ENCODE measurements at regions not wholly inside any gene's neighbourhood (a gene's known extent, or its start where the extent isn't known, plus 50 kb on each side); places are given as distances from the start of the nearest gene placed in this dataset.

DNA sequence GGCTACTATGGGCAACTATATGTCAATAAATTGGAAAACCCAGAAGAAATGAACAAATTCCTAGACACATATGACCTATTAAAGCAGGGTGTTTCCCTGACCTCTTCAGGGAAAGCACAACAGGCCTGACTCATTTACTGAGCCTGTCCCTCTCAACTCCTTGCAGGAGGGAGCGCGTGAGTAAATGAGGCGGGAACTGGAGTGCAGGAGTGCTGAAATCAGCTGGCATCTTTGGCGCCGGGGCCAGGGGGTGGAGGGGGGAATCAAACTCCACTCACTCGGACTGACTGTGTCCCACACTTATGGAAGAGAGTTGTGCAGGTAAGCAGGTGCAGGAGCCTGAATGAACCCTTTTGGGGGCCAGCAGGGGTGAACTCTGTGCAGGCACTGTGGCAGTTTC lies 671.2 kb upstream of the PTCHD4 start:
- Mint-ChIP-seq H3K36me3 (ENCODE audit: low read depth) (no peaks in the 10 kb centered on the region), H3K9me3 (ENCODE audit: low read depth) (peaks cover 2% of the 10 kb centered on the region), H3K27me3 (ENCODE audit: low read depth) (peaks cover 6% of the 10 kb centered on the region), H3K27ac (ENCODE audit: unreplicated experiment) (no peak overlapping the region), H3K4me1 (ENCODE audit: low read depth) (no peaks in the 10 kb centered on the region), H3K4me3 (ENCODE audit: unreplicated experiment) (no peak overlapping the region)
- no peak for DNase-seq (ENCODE audit: low spot score)
- TF ChIP-seq, protein P1, sequence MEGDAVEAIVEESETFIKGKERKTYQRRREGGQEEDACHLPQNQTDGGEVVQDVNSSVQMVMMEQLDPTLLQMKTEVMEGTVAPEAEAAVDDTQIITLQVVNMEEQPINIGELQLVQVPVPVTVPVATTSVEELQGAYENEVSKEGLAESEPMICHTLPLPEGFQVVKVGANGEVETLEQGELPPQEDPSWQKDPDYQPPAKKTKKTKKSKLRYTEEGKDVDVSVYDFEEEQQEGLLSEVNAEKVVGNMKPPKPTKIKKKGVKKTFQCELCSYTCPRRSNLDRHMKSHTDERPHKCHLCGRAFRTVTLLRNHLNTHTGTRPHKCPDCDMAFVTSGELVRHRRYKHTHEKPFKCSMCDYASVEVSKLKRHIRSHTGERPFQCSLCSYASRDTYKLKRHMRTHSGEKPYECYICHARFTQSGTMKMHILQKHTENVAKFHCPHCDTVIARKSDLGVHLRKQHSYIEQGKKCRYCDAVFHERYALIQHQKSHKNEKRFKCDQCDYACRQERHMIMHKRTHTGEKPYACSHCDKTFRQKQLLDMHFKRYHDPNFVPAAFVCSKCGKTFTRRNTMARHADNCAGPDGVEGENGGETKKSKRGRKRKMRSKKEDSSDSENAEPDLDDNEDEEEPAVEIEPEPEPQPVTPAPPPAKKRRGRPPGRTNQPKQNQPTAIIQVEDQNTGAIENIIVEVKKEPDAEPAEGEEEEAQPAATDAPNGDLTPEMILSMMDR (IDR thresholded peaks at IDR 0.05) = no peak

DNA sequence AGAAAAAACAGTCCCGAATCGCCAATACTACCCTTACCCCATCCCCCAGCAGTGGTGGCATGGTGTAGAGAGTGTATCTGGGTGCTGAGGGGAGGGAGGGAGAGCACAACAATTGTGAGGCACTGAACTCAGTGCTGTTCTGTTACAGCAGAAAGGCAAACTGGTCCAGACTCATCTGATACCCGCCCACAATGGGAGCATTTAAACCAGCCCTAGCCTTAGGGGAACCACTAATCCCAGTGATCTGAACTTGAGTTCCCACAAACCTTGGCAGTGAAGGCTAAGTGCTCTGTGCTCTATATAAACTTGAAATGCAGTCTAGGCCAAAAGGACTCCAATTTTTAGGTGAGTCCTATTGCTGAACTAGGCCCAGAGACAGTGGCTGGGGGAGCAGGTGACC lies 666.4 kb upstream of the PTCHD4 start:
- no peak for DNase-seq (ENCODE audit: low spot score)
- TF ChIP-seq, protein P1 (IDR thresholded peaks at IDR 0.05) = no peak
- H3K27me3 Mint-ChIP-seq (ENCODE audit: low read depth) = no peaks in the 10 kb centered on the region
- H3K4me1 Mint-ChIP-seq (ENCODE audit: low read depth) = peaks cover 7% of the 10 kb centered on the region
- no peak overlapping the region for H3K27ac Mint-ChIP-seq (ENCODE audit: unreplicated experiment)
- H3K9me3 Mint-ChIP-seq (ENCODE audit: low read depth) = no peaks in the 10 kb centered on the region
- no peaks in the 10 kb centered on the region for H3K36me3 Mint-ChIP-seq (ENCODE audit: low read depth)
- no peak overlapping the region for H3K4me3 Mint-ChIP-seq (ENCODE audit: unreplicated experiment)

DNA sequence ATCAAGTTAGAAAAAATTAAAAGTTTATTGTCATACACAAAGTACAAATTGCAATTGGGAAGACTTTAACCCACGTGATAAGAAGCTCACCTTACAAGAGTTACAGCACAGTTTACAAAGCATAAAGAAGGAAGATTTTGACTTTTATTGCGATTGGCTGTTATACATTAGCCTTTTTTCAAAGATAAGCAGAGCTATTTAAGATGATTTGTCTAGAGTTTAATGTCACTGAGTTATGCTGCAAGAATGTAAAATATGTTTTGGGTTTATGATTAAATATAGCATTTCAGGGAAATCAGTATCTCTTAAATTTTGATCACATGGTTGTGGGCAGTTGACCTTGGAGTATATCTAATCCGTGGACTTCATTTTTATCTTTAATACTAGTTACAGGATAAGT lies 664.2 kb upstream of the PTCHD4 start:
- no peak for DNase-seq (ENCODE audit: low spot score)
- H3K36me3 Mint-ChIP-seq (ENCODE audit: low read depth) = no peaks in the 10 kb centered on the region
- TF ChIP-seq, protein P1 (IDR thresholded peaks at IDR 0.05) = no peak
- peaks cover 7% of the 10 kb centered on the region for H3K4me1 Mint-ChIP-seq (ENCODE audit: low read depth)
- H3K27ac Mint-ChIP-seq (ENCODE audit: unreplicated experiment) = no peak overlapping the region
- no peak overlapping the region for H3K4me3 Mint-ChIP-seq (ENCODE audit: unreplicated experiment)
- no peaks in the 10 kb centered on the region for H3K9me3 Mint-ChIP-seq (ENCODE audit: low read depth)
- H3K27me3 Mint-ChIP-seq (ENCODE audit: low read depth) = no peaks in the 10 kb centered on the region

DNA sequence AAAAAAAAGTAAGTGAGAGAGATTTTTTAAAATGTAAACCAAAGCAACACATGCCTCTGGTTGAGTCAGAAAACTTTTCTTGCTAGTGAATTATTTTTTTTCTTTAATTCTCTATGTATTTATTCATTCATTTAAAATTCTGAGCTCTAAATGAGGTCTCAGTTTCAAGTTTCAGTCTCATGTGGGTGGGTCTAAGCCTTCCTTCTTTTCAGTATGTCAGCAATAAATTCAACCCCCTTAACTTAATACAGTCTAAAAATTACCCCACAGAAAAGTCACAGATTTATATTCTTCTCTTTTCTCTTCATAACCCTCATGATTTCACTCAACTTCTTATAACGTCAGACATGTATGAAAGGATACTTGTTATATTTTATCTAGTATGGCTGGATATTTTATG lies 663.3 kb upstream of the PTCHD4 start:
- H3K36me3 Mint-ChIP-seq (ENCODE audit: low read depth) = no peaks in the 10 kb centered on the region
- H3K27me3 Mint-ChIP-seq (ENCODE audit: low read depth) = peaks cover 2% of the 10 kb centered on the region
- TF ChIP-seq, protein P1 (IDR thresholded peaks at IDR 0.05) = no peak

DNA sequence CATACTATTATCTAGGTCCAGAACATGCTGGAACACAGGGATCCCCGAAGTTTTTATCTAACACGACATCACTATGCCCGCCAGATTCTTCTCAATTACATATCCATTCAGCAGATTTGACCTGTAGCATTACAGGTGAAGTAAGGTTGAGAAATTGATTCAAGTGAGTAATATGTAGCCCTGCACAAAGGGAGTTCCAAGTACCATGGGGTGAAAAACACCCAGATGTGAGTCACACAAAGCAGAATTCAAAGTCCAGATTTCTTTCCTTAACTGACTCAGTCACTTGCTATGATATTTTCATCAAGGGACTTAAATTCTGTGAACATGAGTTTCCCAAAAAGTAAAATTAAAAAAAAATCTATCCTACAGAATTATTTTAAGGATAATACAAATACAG lies 655.4 kb upstream of the PTCHD4 start:
- no peak overlapping the region for H3K27ac Mint-ChIP-seq (ENCODE audit: unreplicated experiment)
- TF ChIP-seq, protein P1 (IDR thresholded peaks at IDR 0.05) = no peak
- H3K9me3 Mint-ChIP-seq (ENCODE audit: low read depth) = no peaks in the 10 kb centered on the region
- no peaks in the 10 kb centered on the region for H3K36me3 Mint-ChIP-seq (ENCODE audit: low read depth)
- no peak for DNase-seq (ENCODE audit: low spot score)
- peaks cover 12% of the 10 kb centered on the region for H3K4me1 Mint-ChIP-seq (ENCODE audit: low read depth)
- H3K27me3 Mint-ChIP-seq (ENCODE audit: low read depth) = peaks cover 5% of the 10 kb centered on the region
- H3K4me3 Mint-ChIP-seq (ENCODE audit: unreplicated experiment) = no peak overlapping the region

More for the DNA sequence above, 663.3 kb upstream of the PTCHD4 start:
- Mint-ChIP-seq H3K4me1 (ENCODE audit: low read depth) (peaks cover 7% of the 10 kb centered on the region), H3K4me3 (ENCODE audit: unreplicated experiment) (no peak overlapping the region), H3K27ac (ENCODE audit: unreplicated experiment) (no peak overlapping the region), H3K9me3 (ENCODE audit: low read depth) (no peaks in the 10 kb centered on the region)
- DNase-seq (ENCODE audit: low spot score) = no peak

Data from chondrocyte (in vitro differentiated cells).